GM21528 (cell line): ENCODE measurements at regions not wholly inside any gene's neighbourhood (a gene's known extent, or its start where the extent isn't known, plus 50 kb on each side); places are given as distances from the start of the nearest gene placed in this dataset.
"Not testable (repeated sequence)": the region's sequence is repeated elsewhere in the genome, so short reads cannot be mapped to it uniquely, and the experiment has no call there.

ENCODE experiments used
- ATAC-seq: cut with Tn5 transposase; IDR thresholded peaks from one replicate; pipeline ENCODE4 v1.9.1; 2021; ENCODE audit warnings: mild to moderate bottlenecking, moderate library complexity; ENCODE audit not compliant: unreplicated experiment, low FRiP score

- ATAC-seq: no peak
These were observed 361.9 kb upstream of the KCNMB2 start for GRCh38 chr3:178174201-178174915.

GRCh38 chr3:178181088-178181487, 355.1 kb upstream of the KCNMB2 start:
- ATAC-seq: no peak

GRCh38 chr3:178181784-178182183, 354.5 kb upstream of the KCNMB2 start:
- ATAC-seq: no peak

GRCh38 chr3:178182337-178182779, 353.9 kb upstream of the KCNMB2 start:
- ATAC-seq: no peak

GRCh38 chr3:178184833-178185232, 351.4 kb upstream of the KCNMB2 start:
- ATAC-seq: no peak

GRCh38 chr3:178186666-178187065, 349.6 kb upstream of the KCNMB2 start:
- ATAC-seq: no peak

GRCh38 chr3:178189854-178190253, 346.4 kb upstream of the KCNMB2 start:
- no peak for ATAC-seq

GRCh38 chr3:178193846-178194245, 342.4 kb upstream of the KCNMB2 start:
- ATAC-seq: no peak

GRCh38 chr3:178194539-178194938, 341.7 kb upstream of the KCNMB2 start:
- ATAC-seq: no peak

GRCh38 chr3:178195824-178196223, 340.4 kb upstream of the KCNMB2 start:
- no peak for ATAC-seq

- no peak for ATAC-seq
These were observed 337.9 kb upstream of the KCNMB2 start for GRCh38 chr3:178198329-178198728.

- no peak for ATAC-seq
These were observed 335.9 kb upstream of the KCNMB2 start for GRCh38 chr3:178200316-178200715.

GRCh38 chr3:178201714-178202113, 334.5 kb upstream of the KCNMB2 start:
- ATAC-seq: no peak

GRCh38 chr3:178202194-178202593, 334.0 kb upstream of the KCNMB2 start:
- ATAC-seq: no peak

- no peak for ATAC-seq
These were observed 333.1 kb upstream of the KCNMB2 start for GRCh38 chr3:178203165-178203564.

GRCh38 chr3:178203650-178204049, 332.6 kb upstream of the KCNMB2 start:
- ATAC-seq: no peak

- ATAC-seq: no peak
These were observed 330.5 kb upstream of the KCNMB2 start for GRCh38 chr3:178205740-178206139.

GRCh38 chr3:178206521-178206920, 329.7 kb upstream of the KCNMB2 start:
- ATAC-seq: no peak

- not testable (repeated sequence) for ATAC-seq
These were observed 329.1 kb upstream of the KCNMB2 start for GRCh38 chr3:178207161-178207560.

- ATAC-seq: not testable (repeated sequence)
These were observed 328.6 kb upstream of the KCNMB2 start for GRCh38 chr3:178207627-178208026.

- not testable (repeated sequence) for ATAC-seq
These were observed 327.1 kb upstream of the KCNMB2 start for GRCh38 chr3:178209116-178209515.

- ATAC-seq: not testable (repeated sequence)
These were observed 326.6 kb upstream of the KCNMB2 start for GRCh38 chr3:178209618-178210017.

GRCh38 chr3:178211086-178211485, 325.1 kb upstream of the KCNMB2 start:
- ATAC-seq: not testable (repeated sequence)
